ENCODE measurements at regions not wholly inside any gene's neighbourhood (a gene's known extent, or its start where the extent isn't known, plus 50 kb on each side); places are given as distances from the start of the nearest gene placed in this dataset.
"Not testable (repeated sequence)": the region's sequence is repeated elsewhere in the genome, so short reads cannot be mapped to it uniquely, and the experiment has no call there.

DNA sequence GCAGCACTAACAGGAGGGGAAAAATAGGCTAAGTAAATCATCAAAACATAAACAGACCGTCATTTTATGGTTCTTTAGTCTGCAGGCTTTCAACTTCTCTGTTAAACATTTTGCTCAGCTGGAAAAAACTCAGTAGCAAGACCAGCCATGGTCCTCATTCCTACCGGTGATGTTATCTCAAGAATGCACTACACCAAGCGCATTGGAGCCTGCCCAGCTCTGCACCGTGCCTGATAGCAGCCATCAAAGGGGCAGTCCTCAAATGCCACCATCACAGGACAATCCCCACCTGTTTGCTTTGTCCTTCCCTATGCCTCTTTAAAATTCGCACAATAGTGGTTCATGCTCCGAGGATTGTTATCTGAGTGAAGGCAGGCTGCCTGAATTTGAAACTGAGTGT, 181.5 kb upstream of the MON1B start:
- DNase-seq: no peak

DNA sequence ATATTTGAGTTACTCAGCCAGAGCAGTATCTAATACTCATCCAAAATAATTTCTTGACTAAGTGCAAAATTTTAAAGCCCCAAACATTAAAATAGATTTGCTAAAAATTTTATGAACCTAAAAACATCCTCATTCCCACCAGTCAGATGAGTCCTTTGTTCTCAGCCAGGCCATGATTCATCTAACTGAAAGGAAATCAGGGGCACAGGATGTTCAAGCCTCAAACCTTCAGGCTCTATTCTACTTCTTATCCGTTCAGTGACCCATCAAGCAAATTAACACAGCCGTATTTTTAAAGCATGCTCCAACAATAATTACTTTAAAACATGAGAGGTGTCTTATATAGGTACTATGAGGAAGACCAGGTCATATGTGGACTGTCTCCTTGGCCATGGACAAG, 176.5 kb upstream of the MON1B start:
- DNase-seq: no peak

DNA sequence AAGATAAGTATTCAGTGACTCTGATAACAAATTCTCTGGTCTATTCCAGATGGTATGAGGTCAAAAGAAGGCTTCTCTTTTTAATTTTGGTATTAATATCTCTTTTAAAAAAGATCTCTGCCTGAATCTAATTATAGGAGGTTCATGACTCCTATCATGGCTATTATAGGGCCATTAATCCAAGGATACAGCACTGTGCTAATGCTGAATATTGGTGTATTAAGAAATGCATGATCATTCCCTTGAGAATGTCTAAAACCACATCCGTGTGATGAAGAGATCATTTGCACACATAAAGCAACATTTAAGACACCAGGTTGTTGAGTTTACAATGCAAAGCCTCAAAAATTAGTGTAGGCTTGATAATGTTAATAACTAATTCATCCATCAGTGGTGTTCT, 160.4 kb upstream of the MON1B start:
- no peak for DNase-seq

DNA sequence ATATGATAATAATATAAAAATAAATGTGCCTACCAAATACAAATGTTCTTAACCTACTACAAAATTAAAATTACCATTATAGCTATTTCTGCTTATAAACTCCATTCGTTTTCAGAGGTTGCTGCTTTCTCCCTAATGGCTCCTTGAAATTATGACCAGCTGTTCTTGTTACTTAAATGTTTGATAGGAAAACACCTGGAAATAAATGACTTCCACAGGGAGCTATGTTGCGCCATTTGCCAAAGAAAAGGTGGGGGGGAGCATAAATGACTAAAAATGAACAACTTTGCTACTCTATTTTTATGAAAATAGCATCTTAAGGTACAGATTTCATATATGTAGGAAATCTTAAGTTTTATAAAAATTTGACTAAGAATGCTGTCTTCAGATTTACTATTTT, 157.5 kb upstream of the MON1B start:
- DNase-seq: no peak

DNA sequence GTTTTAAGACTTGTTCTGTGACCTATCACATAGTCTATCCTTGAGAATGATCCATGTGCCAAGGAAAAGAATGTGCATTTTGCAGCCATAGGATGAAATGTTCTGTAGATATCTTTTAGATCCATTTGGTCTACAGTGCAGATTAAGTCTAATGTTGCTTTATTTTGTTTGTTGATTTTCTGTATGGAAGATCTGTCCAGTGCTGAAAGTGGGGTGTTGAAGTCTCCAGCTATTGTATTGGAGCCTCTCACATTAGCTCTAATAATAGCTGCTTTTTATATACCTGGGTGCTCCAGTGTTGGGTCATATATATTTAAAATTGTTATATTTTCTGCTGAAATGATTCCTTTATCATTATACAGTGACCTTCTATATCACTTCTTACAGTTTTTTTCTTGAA, 155.6 kb upstream of the MON1B start:
- no peak for DNase-seq

DNA sequence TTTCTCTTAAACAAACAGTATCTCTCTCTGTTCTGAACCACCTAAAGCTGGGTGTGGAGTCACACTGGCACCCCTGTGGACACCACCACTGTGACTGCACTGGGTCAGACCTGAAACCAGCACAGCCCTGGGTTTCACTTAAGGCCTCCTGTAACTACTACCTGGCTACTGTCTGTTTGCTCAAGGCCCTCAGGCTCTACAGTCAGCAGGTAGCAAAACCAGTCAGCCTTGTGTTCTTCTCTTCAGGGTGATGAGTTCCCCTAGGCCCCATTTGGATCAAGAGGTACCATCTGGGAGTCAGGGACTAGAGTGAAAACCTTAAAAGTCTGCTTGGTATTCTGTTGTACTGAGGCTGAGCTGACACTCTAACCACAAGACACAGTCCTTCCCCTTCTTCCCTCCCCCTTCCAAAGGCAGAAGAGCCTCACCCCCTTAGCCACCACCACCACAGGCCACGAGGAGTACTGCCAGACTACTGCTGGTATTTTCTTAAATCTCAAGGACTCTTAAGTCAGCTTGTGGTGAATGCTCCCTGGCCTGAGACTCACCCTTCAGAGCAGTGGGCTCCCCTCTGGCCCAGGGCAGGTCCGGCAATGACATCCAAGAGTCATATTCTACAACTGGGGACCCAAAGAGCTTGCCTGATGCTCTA, 153.2 kb upstream of the MON1B start:
- DNase-seq: no peak

DNA sequence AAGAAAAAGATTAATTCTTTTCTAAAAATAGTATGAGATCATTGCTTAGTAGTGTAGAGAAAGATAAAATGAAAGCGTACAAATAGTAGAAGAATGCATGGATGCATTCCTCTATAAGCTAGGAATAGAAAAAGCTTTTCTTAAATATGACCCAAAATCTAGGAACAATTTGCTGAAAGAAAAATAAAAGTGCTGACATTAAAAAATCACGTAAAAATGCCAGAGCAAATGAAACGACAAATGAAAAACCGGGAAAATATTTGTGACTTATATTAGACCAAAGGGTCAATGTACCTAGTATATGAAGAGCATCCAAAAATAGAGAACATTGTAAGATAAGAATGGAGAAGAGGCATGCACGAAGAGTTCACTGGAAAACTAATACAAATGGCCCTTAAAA, 149.5 kb upstream of the MON1B start:
- no peak for DNase-seq

DNA sequence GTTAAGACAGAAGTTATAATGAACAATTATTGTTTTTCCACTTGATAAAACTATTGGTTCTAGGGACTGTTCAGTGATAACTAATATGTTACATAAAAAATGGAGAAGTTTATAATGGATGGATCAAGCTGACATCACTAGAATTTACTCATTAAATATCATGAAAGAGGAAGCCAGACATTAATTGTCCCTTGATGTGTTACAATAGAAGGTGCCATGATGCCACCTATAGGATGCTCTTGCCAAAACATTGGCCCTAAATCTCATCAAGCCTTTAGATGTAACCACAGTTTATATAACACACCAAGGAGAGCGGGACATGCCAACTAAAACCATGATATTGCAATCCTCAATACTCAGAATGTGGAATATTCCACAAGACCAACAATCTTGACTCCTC, 147.9 kb upstream of the MON1B start:
- DNase-seq: no peak

DNA sequence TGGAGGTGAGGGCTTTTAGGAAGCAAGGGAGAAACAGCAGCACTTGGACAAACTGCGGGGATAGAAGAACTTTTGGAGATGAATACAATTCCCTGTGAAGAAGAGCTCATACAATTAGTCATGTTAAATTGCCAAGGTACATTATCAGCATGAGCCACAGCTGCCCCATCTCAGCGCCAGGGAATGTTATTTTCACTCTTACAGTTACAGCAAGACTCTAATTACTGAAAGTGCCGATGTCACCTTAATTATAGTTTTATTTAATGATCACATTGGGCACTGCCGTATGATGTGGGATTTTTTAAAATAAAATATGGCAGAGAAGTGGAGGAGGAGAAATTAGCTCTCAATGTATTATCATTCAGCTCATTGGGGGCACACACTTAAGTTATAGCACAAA, 144.8 kb upstream of the MON1B start:
- no peak for DNase-seq

DNA sequence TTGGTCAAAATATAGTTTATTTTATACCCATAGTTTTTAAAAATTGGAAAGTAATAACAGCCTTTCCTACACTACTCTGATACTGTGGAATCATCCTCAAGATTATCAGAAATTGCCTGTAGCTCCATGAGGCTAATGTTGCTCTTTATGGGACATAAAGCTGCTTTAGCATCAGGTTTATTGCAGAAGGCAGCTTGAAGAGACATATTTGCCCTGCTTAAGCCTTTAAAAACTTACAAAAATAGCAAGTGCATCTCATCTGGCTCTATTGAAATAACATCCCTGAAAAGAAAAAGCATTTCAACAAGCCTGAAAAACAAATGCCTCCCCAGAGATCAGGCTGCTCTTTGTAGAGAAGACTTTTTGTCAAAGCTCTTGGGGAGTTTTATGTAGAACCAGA, 142.9 kb upstream of the MON1B start:
- DNase-seq: no peak

DNA sequence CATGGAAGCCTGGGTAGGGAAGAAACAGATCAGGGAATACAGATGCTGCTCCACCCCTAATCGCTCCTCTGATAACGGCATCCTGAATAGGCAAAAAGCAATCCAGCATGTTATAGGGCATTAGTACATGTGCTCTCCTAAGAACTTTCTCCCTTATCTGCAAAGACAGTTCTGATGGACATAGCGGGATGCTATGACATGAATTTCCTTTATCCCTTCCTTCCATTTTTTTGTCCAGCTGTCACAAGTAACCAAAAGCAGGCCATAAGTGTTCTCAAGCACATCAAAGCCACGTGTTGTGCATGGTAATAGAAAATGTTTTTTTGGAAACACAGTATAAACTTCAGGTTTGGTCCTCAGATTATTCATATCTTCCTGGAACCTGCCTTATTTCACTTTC, 141.4 kb upstream of the MON1B start:
- DNase-seq: no peak

DNA sequence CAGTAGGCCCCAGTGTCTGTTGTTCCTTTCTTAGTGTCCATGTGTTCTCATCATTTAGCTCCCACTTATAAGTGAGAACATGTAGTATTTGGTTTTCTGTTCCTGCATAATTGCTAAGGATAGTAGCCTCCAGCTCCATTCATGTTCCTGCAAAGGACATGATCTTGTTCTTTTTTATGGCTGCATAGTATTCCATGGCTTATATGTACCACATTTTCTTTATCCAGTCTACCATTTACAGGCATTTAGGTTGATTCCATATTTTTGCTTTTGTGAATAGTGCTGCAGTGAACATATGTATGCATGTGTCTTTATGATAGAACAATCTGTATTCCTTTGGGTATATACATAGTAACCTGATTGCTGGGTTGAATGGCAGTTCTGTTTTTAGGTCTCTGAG, 134.4 kb upstream of the MON1B start:
- not testable (repeated sequence) for DNase-seq

DNA sequence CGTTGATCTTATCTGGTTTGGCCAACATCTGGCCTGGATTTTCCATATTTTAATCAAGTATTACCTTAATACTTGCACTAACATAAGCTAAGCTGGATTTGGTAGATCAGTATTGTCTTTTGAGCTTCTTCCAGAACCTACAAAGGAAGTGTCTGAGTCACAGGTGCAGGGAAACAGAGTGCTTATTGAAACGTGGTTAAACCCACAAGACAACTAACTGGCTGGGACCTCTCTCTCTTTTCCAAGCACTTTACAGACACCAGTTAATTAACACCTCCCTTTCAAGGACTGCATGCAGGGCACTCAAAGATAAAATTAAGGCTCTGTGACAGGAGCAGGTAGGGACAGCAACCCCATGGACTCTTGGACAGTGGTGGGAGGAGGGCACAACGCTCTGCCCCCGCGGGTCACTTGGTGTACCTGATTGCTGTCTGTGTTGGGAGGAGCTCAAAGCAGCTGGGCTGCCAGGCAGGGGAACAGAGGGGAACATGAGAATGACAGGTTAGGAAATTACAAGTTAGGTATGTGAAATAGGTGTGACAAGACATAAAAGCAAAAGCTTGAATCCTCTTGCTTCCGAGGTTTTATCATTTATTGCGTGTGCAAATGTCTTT, 133.7 kb upstream of the MON1B start:
- no peak for DNase-seq

DNA sequence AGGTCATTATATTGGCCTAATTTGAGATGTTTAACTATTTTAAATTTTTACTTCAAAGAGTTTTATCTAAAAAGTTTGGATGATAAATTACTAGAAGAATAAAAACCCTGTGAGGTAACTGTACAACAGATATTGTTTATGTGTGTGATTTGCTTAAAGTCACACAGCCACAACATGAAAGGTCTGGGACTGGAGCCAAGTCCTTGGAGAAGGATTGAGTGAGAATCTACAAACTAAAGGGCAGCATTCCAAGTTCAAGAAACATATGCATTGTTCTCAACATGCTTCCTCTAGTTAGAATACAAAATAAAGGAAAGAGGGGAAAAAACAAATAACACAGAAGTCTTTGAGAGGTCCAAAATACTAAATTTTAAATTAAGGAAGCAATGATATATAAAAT, 131.5 kb upstream of the MON1B start:
- DNase-seq: no peak

DNA sequence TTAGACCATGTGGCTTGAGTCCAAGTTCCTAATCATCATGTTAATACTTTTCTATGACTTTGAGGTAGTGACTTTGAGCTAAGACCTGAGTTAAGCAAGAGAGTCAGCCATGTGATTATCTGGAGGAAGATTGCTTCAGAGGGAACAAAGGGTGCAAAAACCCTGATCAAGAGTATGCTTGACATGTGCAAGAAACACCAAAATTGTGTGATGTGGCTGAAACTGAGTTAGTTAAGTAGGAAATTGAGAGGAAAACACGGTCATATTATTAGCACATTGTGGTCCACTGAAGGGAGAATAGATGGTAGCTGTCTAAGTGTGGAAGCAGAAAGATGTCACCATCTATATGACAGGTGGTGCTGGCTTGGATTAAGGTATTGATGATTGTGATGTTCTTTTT, 130.4 kb upstream of the MON1B start:
- no peak for DNase-seq

DNA sequence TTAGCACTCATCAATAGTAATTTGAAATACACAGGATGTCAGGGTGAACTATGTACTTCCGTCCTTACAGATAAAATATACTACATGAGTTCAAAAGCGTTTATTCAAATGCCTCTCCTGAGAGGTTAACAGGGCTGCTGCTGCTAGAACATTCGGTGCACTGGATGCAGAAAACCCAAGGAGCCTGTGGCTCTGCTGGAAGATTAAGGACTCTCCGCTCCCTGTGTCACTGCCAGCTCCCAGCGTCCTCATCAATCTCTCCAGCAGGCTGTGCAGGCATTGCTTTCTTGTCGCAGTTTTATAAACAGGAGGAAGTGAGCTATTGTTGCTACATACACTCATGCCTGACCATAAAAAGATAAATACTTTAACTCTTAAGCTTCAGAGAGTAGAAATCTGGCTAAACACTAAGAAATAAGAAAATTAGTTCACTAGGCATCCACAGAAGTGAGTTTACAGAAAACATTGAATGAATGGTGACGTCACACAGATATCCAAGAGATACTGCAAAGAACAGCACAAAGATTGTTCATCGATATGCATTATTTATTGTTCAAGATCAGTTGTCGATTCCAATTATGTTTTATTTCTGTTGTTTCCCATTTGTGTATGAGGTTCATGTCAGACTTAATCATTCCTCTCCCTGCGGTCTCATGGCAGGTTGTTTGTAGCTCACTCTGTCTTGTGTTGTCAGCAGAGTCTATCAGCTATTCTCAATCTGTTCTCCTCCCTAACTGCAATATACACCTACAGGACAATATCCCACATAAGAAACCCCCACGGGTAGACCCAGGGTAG, 127.9 kb upstream of the MON1B start:
- DNase-seq: no peak

DNA sequence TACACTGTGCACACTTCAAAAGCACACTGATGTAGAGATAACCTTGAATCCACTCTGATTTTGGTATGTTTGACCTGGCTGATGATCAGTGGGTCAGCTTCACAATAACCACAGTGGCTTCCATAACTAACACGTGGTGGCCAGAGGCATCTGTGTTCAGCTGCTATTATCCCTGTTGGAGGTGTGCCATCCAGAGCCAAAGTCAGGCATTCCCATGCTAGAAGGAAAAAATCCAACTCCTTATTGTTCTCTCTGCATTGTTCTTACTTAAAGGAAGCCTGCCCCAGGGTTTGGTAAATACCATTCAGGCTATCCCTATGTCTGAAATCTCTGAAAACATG, 127.3 kb upstream of the MON1B start:
- no peak for DNase-seq

DNA sequence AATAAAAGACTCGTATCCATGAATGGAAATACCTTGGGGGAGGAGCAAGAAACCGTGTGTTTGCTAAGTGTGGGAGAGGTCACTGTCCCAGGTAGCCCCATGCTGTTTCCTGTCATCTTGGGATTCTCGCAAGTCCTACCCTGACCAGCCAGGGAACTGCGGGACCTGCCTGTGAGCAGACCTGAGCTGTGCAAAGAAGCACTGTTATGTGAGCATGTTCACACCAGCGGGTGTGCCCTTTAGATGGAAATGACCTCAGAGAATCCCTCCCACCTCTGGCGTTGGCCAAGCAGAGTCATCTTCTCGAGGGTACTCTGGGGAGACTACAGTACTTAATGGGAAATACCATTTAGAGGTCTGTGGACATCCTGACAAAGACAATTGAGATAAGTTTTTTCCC, 127.0 kb upstream of the MON1B start:
- DNase-seq: no peak

DNA sequence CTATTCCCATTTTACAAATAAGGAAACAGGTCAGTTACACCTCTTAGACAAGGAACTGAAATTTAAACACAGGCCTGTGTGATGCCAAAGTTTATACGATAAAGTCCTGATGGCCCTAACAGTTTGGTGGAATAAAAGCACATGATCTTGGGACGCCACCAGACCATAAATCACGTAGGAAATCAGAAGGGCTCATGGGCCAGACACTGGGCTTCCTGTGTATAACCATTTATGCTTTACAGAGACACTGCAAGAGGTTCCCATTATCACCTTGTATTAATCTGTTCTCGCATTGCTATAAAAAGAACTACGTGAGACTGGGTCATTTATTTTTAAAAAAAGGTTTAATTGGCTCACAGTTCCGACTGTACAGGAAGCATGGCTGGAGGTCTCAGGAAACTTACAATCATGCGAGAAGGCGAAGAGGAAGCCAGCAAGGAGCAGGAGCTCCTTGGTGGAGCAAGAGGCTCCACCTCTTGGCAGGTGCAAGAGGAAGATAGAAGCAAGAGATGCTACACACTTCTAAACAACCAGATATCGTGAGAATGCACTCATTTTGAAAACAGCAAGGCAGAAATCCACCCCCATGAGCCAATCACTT, 124.0 kb upstream of the MON1B start:
- DNase-seq: no peak

DNA sequence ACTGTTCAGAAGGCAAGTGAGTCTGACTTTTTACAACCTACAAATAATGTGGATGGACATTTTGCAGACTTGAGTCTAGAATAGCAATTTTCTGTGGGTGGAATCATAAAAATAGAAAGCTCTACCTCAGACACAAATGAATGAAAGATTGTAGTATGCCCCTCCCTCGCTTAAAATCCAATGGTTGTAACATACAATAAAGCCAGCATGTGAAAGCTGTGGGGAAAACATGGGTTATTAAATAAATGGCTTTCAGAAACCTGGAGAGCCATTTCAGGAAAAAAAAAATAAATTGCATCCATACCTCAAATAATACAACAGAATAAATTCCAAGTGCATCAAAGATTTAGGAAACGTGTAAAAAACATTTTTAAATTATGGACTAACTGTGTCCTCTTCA, 123.1 kb upstream of the MON1B start:
- DNase-seq: no peak

DNA sequence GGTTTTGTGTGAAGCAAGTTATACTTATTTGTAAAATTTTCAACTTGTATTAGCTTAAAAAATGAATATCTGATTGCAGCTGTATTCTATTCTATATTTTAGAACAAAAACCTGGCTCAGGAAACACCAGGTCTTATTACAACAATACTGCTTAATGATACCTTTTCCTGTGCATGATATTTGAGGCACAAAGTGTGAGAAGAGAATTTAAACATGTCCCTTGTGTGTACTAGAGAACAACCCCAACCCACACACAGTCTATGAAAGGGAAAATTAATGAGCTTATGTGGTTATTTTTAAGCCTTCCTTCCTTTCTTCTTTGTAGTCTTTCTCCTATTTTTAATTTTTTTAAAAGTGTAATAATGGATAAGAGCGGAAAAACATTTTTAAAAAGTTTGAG, 122.6 kb upstream of the MON1B start:
- no peak for DNase-seq

DNA sequence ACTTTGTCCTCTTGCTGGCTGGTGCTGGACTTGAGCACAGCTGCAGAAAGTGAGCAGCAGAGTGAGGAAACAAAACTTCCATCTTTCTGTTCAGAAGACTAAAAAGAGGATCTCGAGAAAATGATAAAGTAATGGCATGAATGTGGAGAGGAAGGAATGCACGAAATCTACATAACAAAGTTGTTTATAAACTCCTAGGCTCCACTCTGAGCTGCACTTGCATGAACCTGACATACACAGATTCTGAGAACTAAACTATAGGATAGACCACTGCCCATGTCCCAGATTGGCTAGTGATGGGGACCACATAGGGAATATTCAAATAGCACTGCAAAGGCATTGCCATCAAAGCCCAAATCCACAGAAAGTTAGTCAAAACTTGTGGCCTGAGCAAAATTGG, 121.1 kb upstream of the MON1B start:
- DNase-seq: no peak

DNA sequence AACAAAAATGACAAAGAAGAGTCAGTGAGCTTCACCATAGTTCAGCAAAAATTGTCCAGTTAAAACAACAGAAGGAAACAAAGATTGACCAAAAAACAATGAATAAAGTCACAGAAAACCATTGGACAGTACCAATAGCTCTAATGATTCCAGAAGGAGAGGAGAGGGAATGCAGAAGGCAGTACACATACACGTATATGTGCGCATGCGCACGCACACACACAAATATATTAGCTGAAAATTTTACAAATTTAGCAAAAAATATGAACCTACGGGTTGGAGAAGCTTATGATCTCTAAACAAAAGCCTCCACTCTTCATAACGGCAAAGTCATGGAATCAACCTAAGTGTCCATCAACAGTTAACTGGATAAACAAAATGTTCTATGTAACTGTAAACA, 120.3 kb upstream of the MON1B start:
- no peak for DNase-seq

DNA sequence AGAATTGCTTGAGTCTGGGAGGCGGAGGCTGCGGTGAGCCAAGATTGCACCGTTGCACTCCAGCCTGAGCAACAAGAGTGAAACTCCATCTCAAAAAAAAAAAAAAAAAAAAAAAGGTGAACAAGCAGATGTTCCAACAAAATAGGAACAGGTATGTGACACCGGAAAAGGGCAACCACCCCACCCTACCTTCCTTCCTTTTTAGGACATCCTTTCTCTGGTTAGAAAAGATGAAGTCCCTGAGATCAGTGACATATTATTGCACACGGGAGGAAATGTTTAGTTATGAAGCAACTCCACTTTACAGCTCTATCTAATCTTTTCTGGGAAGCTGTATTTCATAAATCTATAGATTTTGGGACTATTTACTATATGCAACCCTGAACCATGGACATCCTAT, 114.2 kb upstream of the MON1B start:
- no peak for DNase-seq
